Right lobe of liver (tissue), 4 donors: ENCODE measurements at regions not wholly inside any gene's neighbourhood (a gene's known extent, or its start where the extent isn't known, plus 50 kb on each side); places are given as distances from the start of the nearest gene placed in this dataset.

Experiments used
- CTCF ChIP-seq, 4 donors: fragments of 200-600 bp in 3 of 4; fragments of 450-650 bp in 1 of 4; IDR thresholded peaks; one replicate each; pipeline versions ENCODE4 v1.5.1 to v1.8.0; 2016 to 2022; ENCODE audit warnings: antibody characterized with exemption in 4 of 4, mild to moderate bottlenecking in 2 of 4
- POLR2A ChIP-seq: fragments of 450-650 bp; IDR thresholded peaks from one replicate; pipeline ENCODE4 v1.6.1; 2017; ENCODE audit warnings: antibody characterized with exemption, mild to moderate bottlenecking
- donor health status: DM: no; HTN: no; CAD: no.
- donor health status: DM: no; HTN: no; CAD: no.
- donor health status: DM: no; HTN: yes; CAD: no.

GRCh38 chr12:118743896-118744700 lies 237.2 kb upstream of the SRRM4 start:
- TF ChIP-seq CTCF (IDR thresholded peaks at IDR 0.05) (no peak), POLR2A (no peak)
